ENCODE measurements at regions not wholly inside any gene's neighbourhood (a gene's known extent, or its start where the extent isn't known, plus 50 kb on each side); places are given as distances from the start of the nearest gene placed in this dataset.
"Not testable (repeated sequence)": the region's sequence is repeated elsewhere in the genome, so short reads cannot be mapped to it uniquely, and the experiment has no call there.

GRCh38 chr5:2542821-2543220, 208.7 kb downstream of the IRX2 start:
- Mint-ChIP-seq H3K4me1 (no peaks in the 10 kb centered on the region), H3K27me3 (no peaks in the 10 kb centered on the region), H3K9me3 (peaks cover 3 to 25% (median 8%) of the 10 kb centered on the region in 7 donors), H3K27ac (no peak overlapping the region), H3K4me3 (no peak overlapping the region), H3K36me3 (no peaks in the 10 kb centered on the region)
- no peak for DNase-seq
- no peak for ATAC-seq (ENCODE audit: low read depth in 2 of 2)

- ATAC-seq (ENCODE audit: low read depth in 2 of 2) (no peak), DNase-seq (no peak)
- H3K9me3 Mint-ChIP-seq = peaks cover 5 to 25% (median 9%) of the 10 kb centered on the region in 7 donors
- H3K27me3 Mint-ChIP-seq = no peaks in the 10 kb centered on the region
- no peaks in the 10 kb centered on the region for H3K36me3 Mint-ChIP-seq
- H3K27ac Mint-ChIP-seq = no peak overlapping the region
- no peaks in the 10 kb centered on the region for H3K4me1 Mint-ChIP-seq
- H3K4me3 Mint-ChIP-seq = no peak overlapping the region
Observed at GRCh38 chr5:2542026-2542425, 209.5 kb downstream of the IRX2 start.

- no peak for ATAC-seq (ENCODE audit: low read depth in 2 of 2)
- H3K4me3 Mint-ChIP-seq = no peak overlapping the region
- H3K4me1 Mint-ChIP-seq = no peaks in the 10 kb centered on the region
- peak overlapping the region in 1 of 6 donors; percentile 57 for H3K27ac Mint-ChIP-seq
- H3K36me3 Mint-ChIP-seq = no peaks in the 10 kb centered on the region
- H3K9me3 Mint-ChIP-seq = peaks cover 4 to 20% (median 9%) of the 10 kb centered on the region in 7 donors
- H3K27me3 Mint-ChIP-seq = no peaks in the 10 kb centered on the region
- DNase-seq = no peak
Observed at GRCh38 chr5:2538169-2538568, 213.3 kb downstream of the IRX2 start.

GRCh38 chr5:2537378-2538145, 213.9 kb downstream of the IRX2 start:
- H3K27me3 Mint-ChIP-seq = no peaks in the 10 kb centered on the region
- H3K27ac Mint-ChIP-seq = no peak overlapping the region
- H3K36me3 Mint-ChIP-seq = no peaks in the 10 kb centered on the region
- H3K9me3 Mint-ChIP-seq = peaks cover 4 to 24% (median 9%) of the 10 kb centered on the region in 7 donors
- DNase-seq = no peak
- no peaks in the 10 kb centered on the region for H3K4me1 Mint-ChIP-seq
- peak overlapping the region in 1 of 8 donors; percentile 13 for H3K4me3 Mint-ChIP-seq
- ATAC-seq (ENCODE audit: low read depth in 2 of 2) = no peak

- H3K4me3 Mint-ChIP-seq = no peak overlapping the region
- ATAC-seq (ENCODE audit: low read depth in 2 of 2) (no peak), DNase-seq (no peak)
- no peak overlapping the region for H3K27ac Mint-ChIP-seq
- no peaks in the 10 kb centered on the region for H3K4me1 Mint-ChIP-seq
- no peaks in the 10 kb centered on the region for H3K27me3 Mint-ChIP-seq
- peaks cover 4 to 23% (median 9%) of the 10 kb centered on the region in 7 donors for H3K9me3 Mint-ChIP-seq
- no peaks in the 10 kb centered on the region for H3K36me3 Mint-ChIP-seq
Observed at GRCh38 chr5:2536632-2537377, 214.7 kb downstream of the IRX2 start.

GRCh38 chr5:2534970-2535369, 216.5 kb downstream of the IRX2 start:
- no peak overlapping the region for H3K27ac Mint-ChIP-seq
- no peak for ATAC-seq (ENCODE audit: low read depth in 2 of 2)

GRCh38 chr5:2534251-2534650, 217.2 kb downstream of the IRX2 start:
- no peak overlapping the region for H3K27ac Mint-ChIP-seq
- peaks cover 0 to 7% (median 3%) of the 10 kb centered on the region in 7 donors for H3K9me3 Mint-ChIP-seq

More at GRCh38 chr5:2534970-2535369, 216.5 kb downstream of the IRX2 start:
- H3K4me1 Mint-ChIP-seq = no peaks in the 10 kb centered on the region
- H3K36me3 Mint-ChIP-seq = no peaks in the 10 kb centered on the region
- no peak for DNase-seq
- H3K9me3 Mint-ChIP-seq = peaks cover 0 to 12% (median 4%) of the 10 kb centered on the region in 7 donors
- H3K27me3 Mint-ChIP-seq = no peaks in the 10 kb centered on the region
- no peak overlapping the region for H3K4me3 Mint-ChIP-seq

GRCh38 chr5:2533848-2534247, 217.6 kb downstream of the IRX2 start:
- not testable (repeated sequence) for H3K27me3 Mint-ChIP-seq; H3K4me1 Mint-ChIP-seq; H3K4me3 Mint-ChIP-seq; H3K27ac Mint-ChIP-seq; DNase-seq; ATAC-seq (ENCODE audit: low read depth in 2 of 2); H3K36me3 Mint-ChIP-seq
- H3K9me3 Mint-ChIP-seq = peaks cover 0 to 10% (median 4%) of the 10 kb centered on the region in 7 donors

More at GRCh38 chr5:2534251-2534650, 217.2 kb downstream of the IRX2 start:
- ATAC-seq (ENCODE audit: low read depth in 2 of 2) (no peak), DNase-seq (no peak)
- Mint-ChIP-seq H3K36me3 (no peaks in the 10 kb centered on the region), H3K27me3 (no peaks in the 10 kb centered on the region), H3K4me1 (no peaks in the 10 kb centered on the region), H3K4me3 (no peak overlapping the region)

- peaks cover 0 to 10% (median 4%) of the 10 kb centered on the region in 7 donors for H3K9me3 Mint-ChIP-seq
- no peaks in the 10 kb centered on the region for H3K27me3 Mint-ChIP-seq
- no peaks in the 10 kb centered on the region for H3K36me3 Mint-ChIP-seq
- peak overlapping the region in 1 of 6 donors; percentile 3 for H3K27ac Mint-ChIP-seq
- no peaks in the 10 kb centered on the region for H3K4me1 Mint-ChIP-seq
- DNase-seq (no peak), ATAC-seq (ENCODE audit: low read depth in 2 of 2) (no peak)
- no peak overlapping the region for H3K4me3 Mint-ChIP-seq
Observed at GRCh38 chr5:2532809-2533208, 218.7 kb downstream of the IRX2 start.

GRCh38 chr5:2531318-2531717, 220.2 kb downstream of the IRX2 start:
- H3K27me3 Mint-ChIP-seq = no peaks in the 10 kb centered on the region
- H3K36me3 Mint-ChIP-seq = no peaks in the 10 kb centered on the region
- DNase-seq (no peak), ATAC-seq (ENCODE audit: low read depth in 2 of 2) (no peak)
- H3K4me1 Mint-ChIP-seq = no peaks in the 10 kb centered on the region
- no peak overlapping the region for H3K27ac Mint-ChIP-seq
- H3K9me3 Mint-ChIP-seq = peaks cover 0 to 10% (median 4%) of the 10 kb centered on the region in 7 donors
- H3K4me3 Mint-ChIP-seq = no peak overlapping the region

GRCh38 chr5:2530609-2531008, 220.9 kb downstream of the IRX2 start:
- ATAC-seq (ENCODE audit: low read depth in 2 of 2) (no peak), DNase-seq (no peak)
- Mint-ChIP-seq H3K9me3 (peaks cover 0 to 10% (median 5%) of the 10 kb centered on the region in 7 donors), H3K36me3 (no peaks in the 10 kb centered on the region), H3K4me3 (no peak overlapping the region), H3K27ac (no peak overlapping the region), H3K27me3 (no peaks in the 10 kb centered on the region), H3K4me1 (no peaks in the 10 kb centered on the region)

GRCh38 chr5:2529371-2530092, 221.9 kb downstream of the IRX2 start:
- DNase-seq (no peak), ATAC-seq (ENCODE audit: low read depth in 2 of 2) (no peak)
- Mint-ChIP-seq H3K36me3 (no peaks in the 10 kb centered on the region), H3K27ac (no peak overlapping the region), H3K4me1 (no peaks in the 10 kb centered on the region), H3K27me3 (no peaks in the 10 kb centered on the region), H3K4me3 (no peak overlapping the region), H3K9me3 (peaks cover 0 to 10% (median 6%) of the 10 kb centered on the region in 7 donors)

- DNase-seq = no peak
- no peak overlapping the region for H3K4me3 Mint-ChIP-seq
- H3K9me3 Mint-ChIP-seq = peaks cover 0 to 9% (median 7%) of the 10 kb centered on the region in 7 donors
- no peak overlapping the region for H3K27ac Mint-ChIP-seq
- no peaks in the 10 kb centered on the region for H3K36me3 Mint-ChIP-seq
- no peak for ATAC-seq (ENCODE audit: low read depth in 2 of 2)
- H3K4me1 Mint-ChIP-seq = no peaks in the 10 kb centered on the region
- H3K27me3 Mint-ChIP-seq = no peaks in the 10 kb centered on the region
Observed at GRCh38 chr5:2525351-2525750, 226.1 kb downstream of the IRX2 start.
